ENCODE measurements at regions not wholly inside any gene's neighbourhood (a gene's known extent, or its start where the extent isn't known, plus 50 kb on each side); places are given as distances from the start of the nearest gene placed in this dataset.

- H3K4me2 ChIP-seq: no peak overlapping the region
- no peak overlapping the region for H3K9ac ChIP-seq
- H3K4me3 ChIP-seq: no peak overlapping the region
- no peak overlapping the region for H3K27ac ChIP-seq
- H3K9me3 ChIP-seq: no peaks in the 10 kb centered on the region
- no peaks in the 10 kb centered on the region for H3K36me3 ChIP-seq
- H3K27me3 ChIP-seq: no peaks in the 10 kb centered on the region
- TF ChIP-seq Cebpa-rat (IDR thresholded peaks at IDR 0.05): no peak
- H4K20me1 ChIP-seq: no peaks in the 10 kb centered on the region
- H3K4me1 ChIP-seq: no peaks in the 10 kb centered on the region
These were observed 99.5 kb downstream of the SLC4A3 start for GRCh38 chr2:219726916-219727315.

- no peak for TF ChIP-seq Cebpa-rat (IDR thresholded peaks at IDR 0.05)
- Histone ChIP-seq H3K9ac (no peak overlapping the region), H3K4me2 (no peak overlapping the region), H3K36me3 (no peaks in the 10 kb centered on the region), H3K27ac (no peak overlapping the region), H3K4me3 (no peak overlapping the region), H3K4me1 (no peaks in the 10 kb centered on the region), H3K27me3 (no peaks in the 10 kb centered on the region), H4K20me1 (no peaks in the 10 kb centered on the region), H3K9me3 (no peaks in the 10 kb centered on the region)
These were observed 100.5 kb downstream of the SLC4A3 start for GRCh38 chr2:219727771-219728429.

GRCh38 chr2:219728991-219729487, 101.6 kb downstream of the SLC4A3 start:
- no peak overlapping the region for H3K4me3 ChIP-seq
- no peaks in the 10 kb centered on the region for H3K9me3 ChIP-seq
- H3K4me1 ChIP-seq: no peaks in the 10 kb centered on the region
- H3K27ac ChIP-seq: no peak overlapping the region
- TF ChIP-seq Cebpa-rat (IDR thresholded peaks at IDR 0.05): no peak
- H3K4me2 ChIP-seq: no peak overlapping the region
- H3K9ac ChIP-seq: no peak overlapping the region
- no peaks in the 10 kb centered on the region for H4K20me1 ChIP-seq
- H3K36me3 ChIP-seq: no peaks in the 10 kb centered on the region
- H3K27me3 ChIP-seq: no peaks in the 10 kb centered on the region

- Histone ChIP-seq H3K4me2 (no peak overlapping the region), H3K4me3 (no peak overlapping the region), H3K27me3 (no peaks in the 10 kb centered on the region), H4K20me1 (no peaks in the 10 kb centered on the region), H3K27ac (no peak overlapping the region), H3K4me1 (no peaks in the 10 kb centered on the region), H3K9me3 (no peaks in the 10 kb centered on the region), H3K9ac (no peak overlapping the region), H3K36me3 (no peaks in the 10 kb centered on the region)
- TF ChIP-seq Cebpa-rat (IDR thresholded peaks at IDR 0.05): no peak
These were observed 103.7 kb downstream of the SLC4A3 start for GRCh38 chr2:219731173-219731572.

GRCh38 chr2:219733106-219733505, 105.7 kb downstream of the SLC4A3 start:
- Histone ChIP-seq H4K20me1 (no peaks in the 10 kb centered on the region), H3K36me3 (no peaks in the 10 kb centered on the region), H3K27ac (no peak overlapping the region), H3K9ac (no peak overlapping the region), H3K9me3 (no peaks in the 10 kb centered on the region), H3K4me1 (no peaks in the 10 kb centered on the region), H3K4me3 (no peak overlapping the region), H3K27me3 (no peaks in the 10 kb centered on the region), H3K4me2 (no peak overlapping the region)
- no peak for TF ChIP-seq Cebpa-rat (IDR thresholded peaks at IDR 0.05)

- Histone ChIP-seq H3K4me2 (no peak overlapping the region), H3K4me3 (no peak overlapping the region), H3K9ac (no peak overlapping the region), H3K27me3 (no peaks in the 10 kb centered on the region), H3K36me3 (no peaks in the 10 kb centered on the region), H4K20me1 (no peaks in the 10 kb centered on the region), H3K27ac (no peak overlapping the region), H3K9me3 (no peaks in the 10 kb centered on the region), H3K4me1 (no peaks in the 10 kb centered on the region)
- no peak for TF ChIP-seq Cebpa-rat (IDR thresholded peaks at IDR 0.05)
These were observed 106.3 kb downstream of the SLC4A3 start for GRCh38 chr2:219733746-219734145.

- no peaks in the 10 kb centered on the region for H3K9me3 ChIP-seq
- no peaks in the 10 kb centered on the region for H4K20me1 ChIP-seq
- no peaks in the 10 kb centered on the region for H3K36me3 ChIP-seq
- no peaks in the 10 kb centered on the region for H3K4me1 ChIP-seq
- H3K4me2 ChIP-seq: no peak overlapping the region
- no peaks in the 10 kb centered on the region for H3K27me3 ChIP-seq
- H3K9ac ChIP-seq: no peak overlapping the region
- H3K4me3 ChIP-seq: no peak overlapping the region
- no peak for TF ChIP-seq Cebpa-rat (IDR thresholded peaks at IDR 0.05)
- H3K27ac ChIP-seq: no peak overlapping the region
These were observed 108.8 kb downstream of the SLC4A3 start for GRCh38 chr2:219736209-219736608.

- Histone ChIP-seq H3K36me3 (no peaks in the 10 kb centered on the region), H3K4me2 (no peak overlapping the region), H3K9ac (no peak overlapping the region), H3K9me3 (no peaks in the 10 kb centered on the region), H3K27me3 (no peaks in the 10 kb centered on the region), H3K27ac (no peak overlapping the region), H3K4me1 (no peaks in the 10 kb centered on the region), H4K20me1 (no peaks in the 10 kb centered on the region), H3K4me3 (no peak overlapping the region)
- TF ChIP-seq Cebpa-rat (IDR thresholded peaks at IDR 0.05): no peak
These were observed 109.9 kb downstream of the SLC4A3 start for GRCh38 chr2:219737270-219737691.

- TF ChIP-seq Cebpa-rat (IDR thresholded peaks at IDR 0.05): no peak
- Histone ChIP-seq H3K4me1 (no peaks in the 10 kb centered on the region), H3K36me3 (no peaks in the 10 kb centered on the region), H4K20me1 (no peaks in the 10 kb centered on the region), H3K4me3 (no peak overlapping the region), H3K27ac (no peak overlapping the region), H3K9ac (no peak overlapping the region), H3K9me3 (no peaks in the 10 kb centered on the region), H3K4me2 (no peak overlapping the region), H3K27me3 (no peaks in the 10 kb centered on the region)
These were observed 111.6 kb downstream of the SLC4A3 start for GRCh38 chr2:219739066-219739465.

GRCh38 chr2:219739866-219740440, 112.5 kb downstream of the SLC4A3 start:
- H3K4me1 ChIP-seq: no peaks in the 10 kb centered on the region
- no peaks in the 10 kb centered on the region for H3K27me3 ChIP-seq
- H3K27ac ChIP-seq: no peak overlapping the region
- no peaks in the 10 kb centered on the region for H4K20me1 ChIP-seq
- H3K9ac ChIP-seq: no peak overlapping the region
- no peak overlapping the region for H3K4me3 ChIP-seq
- no peaks in the 10 kb centered on the region for H3K36me3 ChIP-seq
- H3K4me2 ChIP-seq: no peak overlapping the region
- H3K9me3 ChIP-seq: no peaks in the 10 kb centered on the region
- TF ChIP-seq Cebpa-rat (IDR thresholded peaks at IDR 0.05): no peak
